ENCODE measurements at regions not wholly inside any gene's neighbourhood (a gene's known extent, or its start where the extent isn't known, plus 50 kb on each side); places are given as distances from the start of the nearest gene placed in this dataset.

GRCh38 chr7:136496551-136496950 lies 371.9 kb upstream of the CHRM2 start:
- TF ChIP-seq CTCF (IDR thresholded peaks at IDR 0.05) (no peak), POLR2A (IDR thresholded peaks at IDR 0.05) (no peak)

Measured in upper lobe of left lung (tissue), 4 donors.